GM12878 (cell line): ENCODE measurements at regions not wholly inside any gene's neighbourhood (a gene's known extent, or its start where the extent isn't known, plus 50 kb on each side); places are given as distances from the start of the nearest gene placed in this dataset.

Experiments used
- ATAC-seq: fragments of 200-7000 bp; cut with Tn5 transposase; 3 replicates; pipeline ENCODE4 v1.9.1; 2020; ENCODE audit warnings: mild to moderate bottlenecking, moderate library complexity
- BruUV-seq: library from RNA; stranded (reverse); fragments of 400-500 nt; replicated peaks from 2 replicates; lab custom pipeline; 2021; lab: Mats Ljungman, UMichigan
- CTCF ChIA-PET: fragments of 300-600 bp; sonication (Branson Sonifier 250); formaldehyde crosslinking; extraction: SDS; loops from one replicate; lab custom pipeline; 2021; ENCODE audit warnings: inconsistent platforms; lab: Yijun Ruan, JAX
- POLR2A ChIA-PET: fragments of 350-600 bp; formaldehyde crosslinking; extraction: SDS; loops from one replicate; lab custom pipeline; 2021; ENCODE audit warnings: inconsistent platforms; lab: Charles Lee
- RAD21 ChIA-PET: fragments of 300-600 bp; sonication (Branson Sonifier 250); formaldehyde crosslinking; loops from one replicate; lab custom pipeline; 2023; ENCODE audit warnings: antibody characterized with exemption; ENCODE audit not compliant: unreplicated experiment; lab: Charles Lee
- SMC1A ChIA-PET: fragments of 300-600 bp; sonication (Branson Sonifier 250); formaldehyde crosslinking; loops from one replicate; lab custom pipeline; 2023; ENCODE audit not compliant: unreplicated experiment, uncharacterized antibody; lab: Charles Lee
- DNase-seq: peaks from one replicate; pipeline ENCODE4 v3.0.0-alpha.2; 2011; ENCODE audit warnings: low read depth, low spot score
- FAIRE-seq: peaks from 3 replicates; lab custom pipeline; 2011; peaks lifted over from hg19 to GRCh38; lab: Jason Lieb, UNC
- H2AFZ ChIP-seq: 2 replicates; pipeline ENCODE4 v1.6.0; 2011; ENCODE audit warnings: low read depth, low read length, control low read depth; ENCODE audit not compliant: control insufficient read depth
- H3K27ac ChIP-seq: 2 replicates; pipeline ENCODE4 v1.5.1; 2011; ENCODE audit warnings: control low read depth; ENCODE audit not compliant: control insufficient read depth, insufficient read depth
- H3K27me3 ChIP-seq, 2 experiments: replicated peaks in 1 of 2; 2 replicates each; pipeline versions ENCODE4 v1.6.0 to v1.6.1; 2011; ENCODE audit warnings: low read length in 1 of 2; ENCODE audit not compliant: control insufficient read depth in 2 of 2, insufficient read depth in 2 of 2
- H3K36me3 ChIP-seq, 2 experiments: 2 replicates each; pipeline ENCODE4 v1.5.1; 2011; ENCODE audit warnings: low read length in 1 of 2; ENCODE audit not compliant: control insufficient read depth in 2 of 2, insufficient read depth in 2 of 2
- H3K4me1 ChIP-seq: 2 replicates; pipeline ENCODE4 v1.6.1; 2011; ENCODE audit warnings: mild to moderate bottlenecking, low read length, moderate library complexity, mixed read lengths; ENCODE audit not compliant: control insufficient read depth, insufficient read depth
- H3K4me2 ChIP-seq: 2 replicates; pipeline ENCODE4 v1.6.0; 2011; ENCODE audit warnings: control low read depth; ENCODE audit not compliant: control insufficient read depth, insufficient read depth
- H3K4me3 ChIP-seq: fragments of 200-600 bp; sonication (generic); 2 replicates; pipeline ENCODE4 v1.5.1; 2016
- H3K79me2 ChIP-seq: 2 replicates; pipeline ENCODE4 v1.6.0; 2011; ENCODE audit warnings: low read length; ENCODE audit not compliant: control insufficient read depth, insufficient read depth
- H3K9ac ChIP-seq: 2 replicates; pipeline ENCODE4 v1.8.0; 2011; ENCODE audit warnings: low read length, control low read depth, mixed read lengths; ENCODE audit not compliant: control insufficient read depth, insufficient read depth
- H3K9me3 ChIP-seq: replicated peaks from 3 replicates; pipeline ENCODE4 v1.5.1; 2011; ENCODE audit warnings: mild to moderate bottlenecking, low read length; ENCODE audit not compliant: control insufficient read depth, insufficient read depth
- H4K20me1 ChIP-seq: 2 replicates; pipeline ENCODE4 v1.6.0; 2011; ENCODE audit not compliant: control insufficient read depth, insufficient read depth
- BHLHE40 ChIP-seq, 2 experiments: fragments of 450-650 bp in 1 of 2; IDR thresholded peaks; 2 replicates each; pipeline ENCODE4 v1.6.1; 2011 to 2017; ENCODE audit warnings: low read depth in 2 of 2, borderline replicate concordance in 1 of 2, improper control_type of control experiment in 1 of 2, low read length in 1 of 2, mild to moderate bottlenecking in 1 of 2
- CEBPB ChIP-seq, 2 experiments: fragments of 150-350 bp in 1 of 2; IDR thresholded peaks; 2 replicates each; pipeline ENCODE4 v1.6.1; 2012 to 2014; ENCODE audit warnings: low read depth in 2 of 2, low read length in 2 of 2, borderline replicate concordance in 1 of 2, inconsistent platforms in 1 of 2
- ESRRA ChIP-seq: IDR thresholded peaks from 2 replicates; pipeline ENCODE4 v1.6.1; 2012; ENCODE audit warnings: mild to moderate bottlenecking, low read length, improper control_type of control experiment
- FOXK2 ChIP-seq: fragments of 450-650 bp; IDR thresholded peaks from 2 replicates; pipeline ENCODE4 v1.6.1; 2017; ENCODE audit warnings: mild to moderate bottlenecking, moderate library complexity
- HCFC1 ChIP-seq: fragments of 150-350 bp; IDR thresholded peaks from 2 replicates; pipeline ENCODE4 v1.6.1; 2014; ENCODE audit warnings: low read length
- HDGF ChIP-seq: fragments of 450-650 bp; IDR thresholded peaks from 2 replicates; pipeline ENCODE4 v1.6.1; 2016; ENCODE audit warnings: antibody characterized with exemption
- LARP7 ChIP-seq: fragments of 450-650 bp; IDR thresholded peaks from 2 replicates; pipeline ENCODE4 v1.6.1; 2017; ENCODE audit warnings: mild to moderate bottlenecking
- MEF2A ChIP-seq: IDR thresholded peaks from 2 replicates; pipeline ENCODE4 v1.6.1; 2011; ENCODE audit warnings: low read depth, mild to moderate bottlenecking, low read length, moderate library complexity; ENCODE audit not compliant: insufficient read depth
- NFIC ChIP-seq: IDR thresholded peaks from 2 replicates; pipeline ENCODE4 v1.6.1; 2012; ENCODE audit warnings: low read depth, mild to moderate bottlenecking, inconsistent platforms, low read length, moderate library complexity
- POLR2AphosphoS2 ChIP-seq: IDR thresholded peaks from 2 replicates; pipeline ENCODE4 v1.6.1; 2011; ENCODE audit warnings: low read depth, mild to moderate bottlenecking, low read length, improper control_type of control experiment, moderate library complexity
- RAD21 ChIP-seq: IDR thresholded peaks from 2 replicates; pipeline ENCODE4 v1.6.1; 2011; ENCODE audit warnings: mild to moderate bottlenecking, low read depth, low read length, moderate library complexity; ENCODE audit not compliant: insufficient read depth
- RCOR1 ChIP-seq: conservative IDR thresholded peaks from 2 replicates; pipeline ENCODE4 v1.6.1; 2012; ENCODE audit warnings: low read depth, low read length, improper control_type of control experiment
- SRF ChIP-seq, 2 experiments: IDR thresholded peaks; 2 replicates each; pipeline ENCODE4 v1.6.1; 2011; ENCODE audit warnings: low read depth in 2 of 2, low read length in 2 of 2, mild to moderate bottlenecking in 1 of 2, moderate library complexity in 1 of 2
- ZZZ3 ChIP-seq: IDR thresholded peaks from 2 replicates; pipeline ENCODE4 v1.6.1; 2011; ENCODE audit warnings: low read depth; ENCODE audit not compliant: control insufficient read depth, insufficient read length
- WGBS: methylation state at CpG from one replicate; pipeline ENCODE4 v1.1.6; 2016; ENCODE audit warnings: low lambda C conversion rate; ENCODE audit not compliant: insufficient replicate concordance, insufficient coverage; ENCODE audit errors: missing lambda C conversion rate; 5-methylcytosine and 5-hydroxymethylcytosine counted together
- in situ Hi-C: fragments of 300-500 bp; cut with MboI; formaldehyde crosslinking; loops from 9 replicates; pipeline ENCODE4 v1.14.3; 2018; ENCODE audit warnings: mixed read lengths
- intact Hi-C: fragments of 100-400 bp; cut with micrococcal nuclease; formaldehyde crosslinking; loops from one replicate; pipeline ENCODE4 v1.14.2; 2022; ENCODE audit not compliant: unreplicated experiment
- TF ChIP-seq, protein P1 (sequence below): IDR thresholded peaks from 2 replicates; pipeline ENCODE4 v1.6.1; 2012; ENCODE audit warnings: low read depth, low read length, improper control_type of control experiment

GRCh38 chr18:76672627-76673026 is 149.7 kb upstream of the ZNF236 start:
- no TSS peak for BruUV-seq
- H3K4me3 ChIP-seq, result no peak overlapping the region
- intact Hi-C loops (no loop called here), in situ Hi-C loops (no loop called here)
- RAD21 ChIA-PET, result no interaction called here
- no peaks in the 10 kb centered on the region for H3K9me3 ChIP-seq
- WGBS, result 29% methylated on average over 3 of the region's 3 CpGs
- no peaks in the 10 kb centered on the region for H3K4me1 ChIP-seq
- DNase-seq, result no peak
- TF ChIP-seq NFIC (no peak), POLR2AphosphoS2 (no peak), LARP7 (no peak), ZZZ3 (no peak), FOXK2 (no peak), BHLHE40 (IDR thresholded peaks at IDR 0.05; ENCODE audit: borderline replicate concordance in 1 of 2, low read depth in 2 of 2, low read length in 1 of 2) (no peak), RCOR1 (no peak), CEBPB (IDR thresholded peaks at IDR 0.05; ENCODE audit: borderline replicate concordance in 1 of 2, low read depth in 2 of 2, low read length in 2 of 2) (no peak), ESRRA (no peak), SRF (IDR thresholded peaks at IDR 0.05; ENCODE audit: low read depth in 2 of 2, low read length in 2 of 2) (no peak), MEF2A (no peak), RAD21 (no peak), HCFC1 (no peak), HDGF (no peak)
- TF ChIP-seq, protein P1, sequence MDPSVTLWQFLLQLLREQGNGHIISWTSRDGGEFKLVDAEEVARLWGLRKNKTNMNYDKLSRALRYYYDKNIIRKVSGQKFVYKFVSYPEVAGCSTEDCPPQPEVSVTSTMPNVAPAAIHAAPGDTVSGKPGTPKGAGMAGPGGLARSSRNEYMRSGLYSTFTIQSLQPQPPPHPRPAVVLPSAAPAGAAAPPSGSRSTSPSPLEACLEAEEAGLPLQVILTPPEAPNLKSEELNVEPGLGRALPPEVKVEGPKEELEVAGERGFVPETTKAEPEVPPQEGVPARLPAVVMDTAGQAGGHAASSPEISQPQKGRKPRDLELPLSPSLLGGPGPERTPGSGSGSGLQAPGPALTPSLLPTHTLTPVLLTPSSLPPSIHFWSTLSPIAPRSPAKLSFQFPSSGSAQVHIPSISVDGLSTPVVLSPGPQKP, result no peak
- TF ChIP-seq, all 136 proteins: peak for 0
- no peak overlapping the region for H3K4me2 ChIP-seq
- H3K27ac ChIP-seq, result no peak overlapping the region
- H4K20me1 ChIP-seq, result no peaks in the 10 kb centered on the region
- ATAC-seq, result no peak
- H3K9ac ChIP-seq, result no peak overlapping the region
- H3K27me3 ChIP-seq, result no peaks in the 10 kb centered on the region
- POLR2A ChIA-PET, result no interaction called here
- no peak overlapping the region for H2AFZ ChIP-seq
- FAIRE-seq, result no peak
- H3K79me2 ChIP-seq, result no peaks in the 10 kb centered on the region
- CTCF ChIA-PET, result no interaction called here
- H3K36me3 ChIP-seq, result no peaks in the 10 kb centered on the region
- SMC1A ChIA-PET, result no interaction called here
